GM12878 (cell line): ENCODE measurements at regions not wholly inside any gene's neighbourhood (a gene's known extent, or its start where the extent isn't known, plus 50 kb on each side); places are given as distances from the start of the nearest gene placed in this dataset.

Experiments used
- ATAC-seq: fragments of 200-7000 bp; cut with Tn5 transposase; 3 replicates; pipeline ENCODE4 v1.9.1; 2020; ENCODE audit warnings: mild to moderate bottlenecking, moderate library complexity
- BruUV-seq: library from RNA; stranded (reverse); fragments of 400-500 nt; replicated peaks from 2 replicates; lab custom pipeline; 2021; lab: Mats Ljungman, UMichigan
- CTCF ChIA-PET: fragments of 300-600 bp; sonication (Branson Sonifier 250); formaldehyde crosslinking; extraction: SDS; loops from one replicate; lab custom pipeline; 2021; ENCODE audit warnings: inconsistent platforms; lab: Yijun Ruan, JAX
- POLR2A ChIA-PET: fragments of 350-600 bp; formaldehyde crosslinking; extraction: SDS; loops from one replicate; lab custom pipeline; 2021; ENCODE audit warnings: inconsistent platforms; lab: Charles Lee
- RAD21 ChIA-PET: fragments of 300-600 bp; sonication (Branson Sonifier 250); formaldehyde crosslinking; loops from one replicate; lab custom pipeline; 2023; ENCODE audit warnings: antibody characterized with exemption; ENCODE audit not compliant: unreplicated experiment; lab: Charles Lee
- SMC1A ChIA-PET: fragments of 300-600 bp; sonication (Branson Sonifier 250); formaldehyde crosslinking; loops from one replicate; lab custom pipeline; 2023; ENCODE audit not compliant: unreplicated experiment, uncharacterized antibody; lab: Charles Lee
- DNase-seq: peaks from one replicate; pipeline ENCODE4 v3.0.0-alpha.2; 2011; ENCODE audit warnings: low read depth, low spot score
- FAIRE-seq: peaks from 3 replicates; lab custom pipeline; 2011; peaks lifted over from hg19 to GRCh38; lab: Jason Lieb, UNC
- H2AFZ ChIP-seq: 2 replicates; pipeline ENCODE4 v1.6.0; 2011; ENCODE audit warnings: low read depth, low read length, control low read depth; ENCODE audit not compliant: control insufficient read depth
- H3K27ac ChIP-seq: 2 replicates; pipeline ENCODE4 v1.5.1; 2011; ENCODE audit warnings: control low read depth; ENCODE audit not compliant: control insufficient read depth, insufficient read depth
- H3K27me3 ChIP-seq, 2 experiments: replicated peaks in 1 of 2; 2 replicates each; pipeline versions ENCODE4 v1.6.0 to v1.6.1; 2011; ENCODE audit warnings: low read length in 1 of 2; ENCODE audit not compliant: control insufficient read depth in 2 of 2, insufficient read depth in 2 of 2
- H3K36me3 ChIP-seq, 2 experiments: 2 replicates each; pipeline ENCODE4 v1.5.1; 2011; ENCODE audit warnings: low read length in 1 of 2; ENCODE audit not compliant: control insufficient read depth in 2 of 2, insufficient read depth in 2 of 2
- H3K4me1 ChIP-seq: 2 replicates; pipeline ENCODE4 v1.6.1; 2011; ENCODE audit warnings: mild to moderate bottlenecking, low read length, moderate library complexity, mixed read lengths; ENCODE audit not compliant: control insufficient read depth, insufficient read depth
- H3K4me2 ChIP-seq: 2 replicates; pipeline ENCODE4 v1.6.0; 2011; ENCODE audit warnings: control low read depth; ENCODE audit not compliant: control insufficient read depth, insufficient read depth
- H3K4me3 ChIP-seq: fragments of 200-600 bp; sonication (generic); 2 replicates; pipeline ENCODE4 v1.5.1; 2016
- H3K79me2 ChIP-seq: 2 replicates; pipeline ENCODE4 v1.6.0; 2011; ENCODE audit warnings: low read length; ENCODE audit not compliant: control insufficient read depth, insufficient read depth
- H3K9ac ChIP-seq: 2 replicates; pipeline ENCODE4 v1.8.0; 2011; ENCODE audit warnings: low read length, control low read depth, mixed read lengths; ENCODE audit not compliant: control insufficient read depth, insufficient read depth
- H3K9me3 ChIP-seq: replicated peaks from 3 replicates; pipeline ENCODE4 v1.5.1; 2011; ENCODE audit warnings: mild to moderate bottlenecking, low read length; ENCODE audit not compliant: control insufficient read depth, insufficient read depth
- H4K20me1 ChIP-seq: 2 replicates; pipeline ENCODE4 v1.6.0; 2011; ENCODE audit not compliant: control insufficient read depth, insufficient read depth
- BACH1 ChIP-seq: fragments of 450-650 bp; IDR thresholded peaks from 2 replicates; pipeline ENCODE4 v1.6.1; 2017; ENCODE audit warnings: mild to moderate bottlenecking, borderline replicate concordance
- BMI1 ChIP-seq: fragments of 450-650 bp; IDR thresholded peaks from 2 replicates; pipeline ENCODE4 v1.6.1; 2016; ENCODE audit warnings: mild to moderate bottlenecking, moderate library complexity, borderline replicate concordance
- BRCA1 ChIP-seq: IDR thresholded peaks from 2 replicates; pipeline ENCODE4 v1.6.1; 2011; ENCODE audit warnings: low read depth, low read length, improper control_type of control experiment
- CBX3 ChIP-seq: fragments of 200-600 bp; sonication (generic); IDR thresholded peaks from 2 replicates; pipeline ENCODE4 v1.6.1; 2016; ENCODE audit warnings: low read depth, borderline replicate concordance
- JUND ChIP-seq: IDR thresholded peaks from 2 replicates; pipeline ENCODE4 v1.6.1; 2012; ENCODE audit warnings: low read depth, mild to moderate bottlenecking, low read length, improper control_type of control experiment, moderate library complexity
- RAD21 ChIP-seq: IDR thresholded peaks from 2 replicates; pipeline ENCODE4 v1.6.1; 2011; ENCODE audit warnings: mild to moderate bottlenecking, low read depth, low read length, moderate library complexity; ENCODE audit not compliant: insufficient read depth
- RAD51 ChIP-seq: fragments of 450-650 bp; IDR thresholded peaks from 2 replicates; pipeline ENCODE4 v1.6.1; 2016; ENCODE audit warnings: moderate library complexity, mild to moderate bottlenecking, inconsistent platforms
- SKIL ChIP-seq: fragments of 450-650 bp; IDR thresholded peaks from 2 replicates; pipeline ENCODE4 v1.6.1; 2017; ENCODE audit warnings: mild to moderate bottlenecking, low read depth, inconsistent platforms; ENCODE audit not compliant: poor library complexity, severe bottlenecking
- TAF1 ChIP-seq: IDR thresholded peaks from 2 replicates; pipeline ENCODE4 v1.6.1; 2011; ENCODE audit warnings: mild to moderate bottlenecking, low read depth, low read length, borderline replicate concordance
- ZBTB11 ChIP-seq: fragments of 450-650 bp; formaldehyde crosslinking; IDR thresholded peaks from 2 replicates; pipeline ENCODE4 v1.5.0; 2022; ENCODE audit warnings: mild to moderate bottlenecking, missing genetic modification characterization
- ZZZ3 ChIP-seq: IDR thresholded peaks from 2 replicates; pipeline ENCODE4 v1.6.1; 2011; ENCODE audit warnings: low read depth; ENCODE audit not compliant: control insufficient read depth, insufficient read length
- WGBS: methylation state at CpG from one replicate; pipeline ENCODE4 v1.1.6; 2016; ENCODE audit warnings: low lambda C conversion rate; ENCODE audit not compliant: insufficient replicate concordance, insufficient coverage; ENCODE audit errors: missing lambda C conversion rate; 5-methylcytosine and 5-hydroxymethylcytosine counted together
- in situ Hi-C: fragments of 300-500 bp; cut with MboI; formaldehyde crosslinking; loops from 9 replicates; pipeline ENCODE4 v1.14.3; 2018; ENCODE audit warnings: mixed read lengths
- intact Hi-C: fragments of 100-400 bp; cut with micrococcal nuclease; formaldehyde crosslinking; loops from one replicate; pipeline ENCODE4 v1.14.2; 2022; ENCODE audit not compliant: unreplicated experiment
- TF ChIP-seq, protein P1 (sequence below): fragments of 450-650 bp; IDR thresholded peaks from 2 replicates; pipeline ENCODE4 v1.6.1; 2017; ENCODE audit warnings: low read depth, mild to moderate bottlenecking, moderate library complexity

GRCh38 chr6:23752414-23752813, 373.6 kb upstream of the NRSN1 start (continued):
- TF ChIP-seq, protein P1, sequence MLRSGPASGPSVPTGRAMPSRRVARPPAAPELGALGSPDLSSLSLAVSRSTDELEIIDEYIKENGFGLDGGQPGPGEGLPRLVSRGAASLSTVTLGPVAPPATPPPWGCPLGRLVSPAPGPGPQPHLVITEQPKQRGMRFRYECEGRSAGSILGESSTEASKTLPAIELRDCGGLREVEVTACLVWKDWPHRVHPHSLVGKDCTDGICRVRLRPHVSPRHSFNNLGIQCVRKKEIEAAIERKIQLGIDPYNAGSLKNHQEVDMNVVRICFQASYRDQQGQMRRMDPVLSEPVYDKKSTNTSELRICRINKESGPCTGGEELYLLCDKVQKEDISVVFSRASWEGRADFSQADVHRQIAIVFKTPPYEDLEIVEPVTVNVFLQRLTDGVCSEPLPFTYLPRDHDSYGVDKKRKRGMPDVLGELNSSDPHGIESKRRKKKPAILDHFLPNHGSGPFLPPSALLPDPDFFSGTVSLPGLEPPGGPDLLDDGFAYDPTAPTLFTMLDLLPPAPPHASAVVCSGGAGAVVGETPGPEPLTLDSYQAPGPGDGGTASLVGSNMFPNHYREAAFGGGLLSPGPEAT: no peak
- TF ChIP-seq SKIL: no peak
- no peak for TF ChIP-seq TAF1
- TF ChIP-seq BMI1: no peak
- no peak for TF ChIP-seq ZZZ3
- TF ChIP-seq, all 136 proteins: peak for 0

- DNase-seq (no peak), FAIRE-seq (no peak), ATAC-seq (no peak)
- Histone ChIP-seq H3K4me3 (no peak overlapping the region), H3K4me2 (no peak overlapping the region), H3K9me3 (no peaks in the 10 kb centered on the region), H3K27me3 (no peaks in the 10 kb centered on the region), H3K27ac (no peak overlapping the region), H3K4me1 (no peaks in the 10 kb centered on the region), H2AFZ (no peak overlapping the region), H3K36me3 (no peaks in the 10 kb centered on the region), H4K20me1 (no peaks in the 10 kb centered on the region), H3K9ac (no peak overlapping the region), H3K79me2 (no peaks in the 10 kb centered on the region)
- BruUV-seq: no TSS peak
- WGBS: 0% methylated on average over 1 of the region's 1 CpG
- in situ Hi-C loops (no loop called here), intact Hi-C loops (no loop called here)
- RAD21 ChIA-PET: no interaction called here
- CTCF ChIA-PET: no interaction called here
- POLR2A ChIA-PET: no interaction called here
- SMC1A ChIA-PET: no interaction called here
- TF ChIP-seq BACH1: no peak
- TF ChIP-seq ZZZ3: no peak
- TF ChIP-seq ZBTB11 (CRISPR knock-in tag): no peak
- TF ChIP-seq JUND: no peak
- no peak for TF ChIP-seq CBX3
- no peak; the same call in 1 of the 2 replicates for TF ChIP-seq RAD21
- no peak for TF ChIP-seq RAD51
- TF ChIP-seq BRCA1: no peak
These were observed 371.8 kb upstream of the NRSN1 start for GRCh38 chr6:23754197-23754596.
